Stimulated activated CD4-positive, alpha-beta T cell treated with anti-CD3 and anti-CD28 coated beads, Interleukin-4, amount 100 ng/mL, for 48 hours (primary cell): ENCODE measurements at regions not wholly inside any gene's neighbourhood (a gene's known extent, or its start where the extent isn't known, plus 50 kb on each side); places are given as distances from the start of the nearest gene placed in this dataset.
"Not testable (repeated sequence)": the region's sequence is repeated elsewhere in the genome, so short reads cannot be mapped to it uniquely, and the experiment has no call there.

Source experiments
- DNase-seq, 2 donors: peaks; one replicate each; pipeline ENCODE4 v3.0.0-alpha.2; 2020; ENCODE audit warnings: low read depth in 2 of 2

- peak; percentile 37 to 46 for DNase-seq
Measured at GRCh38 chr1:120357046-120357445, 57.8 kb upstream of the NBPF8 start.

- not testable (repeated sequence) for DNase-seq
Measured at GRCh38 chr1:120356170-120356569, 58.7 kb upstream of the NBPF8 start.

GRCh38 chr1:120354618-120355184, 60.1 kb upstream of the NBPF8 start:
- peak in 1 of 2 donors; percentile 35 for DNase-seq

- not testable (repeated sequence) for DNase-seq
Measured at GRCh38 chr1:120342231-120343073, 72.4 kb upstream of the NBPF8 start.

- DNase-seq: not testable (repeated sequence)
Measured at GRCh38 chr1:120341756-120342155, 73.1 kb upstream of the NBPF8 start.

GRCh38 chr1:120340838-120341751, 73.7 kb upstream of the NBPF8 start:
- DNase-seq: peak in 1 of 2 donors; percentile 31

- DNase-seq: not testable (repeated sequence)
Measured at GRCh38 chr1:120315738-120316137, 99.1 kb upstream of the NBPF8 start.

GRCh38 chr1:120311930-120312329, 102.9 kb upstream of the NBPF8 start:
- DNase-seq: not testable (repeated sequence)

- not testable (repeated sequence) for DNase-seq
Measured at GRCh38 chr1:120308940-120309578, 105.8 kb upstream of the NBPF8 start.

- DNase-seq: not testable (repeated sequence)
Measured at GRCh38 chr1:120305046-120305445, 109.8 kb upstream of the NBPF8 start.

- not testable (repeated sequence) for DNase-seq
Measured at GRCh38 chr1:120304341-120304740, 110.5 kb upstream of the NBPF8 start.

- not testable (repeated sequence) for DNase-seq
Measured at GRCh38 chr1:120299433-120300057, 115.3 kb upstream of the NBPF8 start.

- not testable (repeated sequence) for DNase-seq
Measured at GRCh38 chr1:120298487-120298886, 116.3 kb upstream of the NBPF8 start.

GRCh38 chr1:120297345-120297953, 117.4 kb upstream of the NBPF8 start:
- not testable (repeated sequence) for DNase-seq

- not testable (repeated sequence) for DNase-seq
Measured at GRCh38 chr1:120290105-120290504, 113.8 kb upstream of the SEC22B start.

GRCh38 chr1:120289601-120290074, 113.3 kb upstream of the SEC22B start:
- not testable (repeated sequence) for DNase-seq

GRCh38 chr1:120288814-120289600, 112.7 kb upstream of the SEC22B start:
- DNase-seq: not testable (repeated sequence)

GRCh38 chr1:120288167-120288566, 111.8 kb upstream of the SEC22B start:
- not testable (repeated sequence) for DNase-seq

- not testable (repeated sequence) for DNase-seq
Measured at GRCh38 chr1:120282744-120283464, 106.6 kb upstream of the SEC22B start.
